NT2/D1 (cell line): ENCODE measurements at regions not wholly inside any gene's neighbourhood (a gene's known extent, or its start where the extent isn't known, plus 50 kb on each side); places are given as distances from the start of the nearest gene placed in this dataset.
A peak's percentile ranks its signal among the peaks of the same experiment; 100 is the strongest.

Experiments
- DNase-seq: peaks from one replicate; pipeline ENCODE4 v3.0.0-alpha.2; 2011; ENCODE audit warnings: low read depth, low spot score
- H3K27me3 ChIP-seq: 2 replicates; pipeline ENCODE4 v1.6.0; 2011; ENCODE audit warnings: mild to moderate bottlenecking; ENCODE audit not compliant: insufficient read length, insufficient read depth
- H3K36me3 ChIP-seq: 2 replicates; pipeline ENCODE4 v1.6.1; 2011; ENCODE audit warnings: mild to moderate bottlenecking, low read length, mixed read lengths; ENCODE audit not compliant: insufficient read depth, insufficient read length
- H3K4me1 ChIP-seq: 2 replicates; pipeline ENCODE4 v1.5.1; 2011; ENCODE audit not compliant: insufficient read depth, insufficient read length
- H3K4me3 ChIP-seq: 2 replicates; pipeline ENCODE4 v1.5.1; 2011; ENCODE audit warnings: low read depth; ENCODE audit not compliant: insufficient read length
- H3K9ac ChIP-seq: 2 replicates; pipeline ENCODE4 v1.6.0; 2011; ENCODE audit warnings: low read depth; ENCODE audit not compliant: insufficient read length
- H3K9me3 ChIP-seq: 2 replicates; pipeline ENCODE4 v1.5.1; 2011; ENCODE audit warnings: mild to moderate bottlenecking, low read length; ENCODE audit not compliant: insufficient read depth
- SUZ12 ChIP-seq: IDR thresholded peaks from 2 replicates; pipeline ENCODE4 v1.6.1; 2011; ENCODE audit not compliant: insufficient read length, insufficient read depth; ENCODE audit errors: extremely low read depth
- YY1 ChIP-seq: IDR thresholded peaks from 2 replicates; pipeline ENCODE4 v1.6.1; 2011; ENCODE audit not compliant: insufficient read length, insufficient read depth
- ZNF274 ChIP-seq: IDR thresholded peaks from 2 replicates; pipeline ENCODE4 v1.6.1; 2011; ENCODE audit warnings: mild to moderate bottlenecking, low read depth, low read length

DNA sequence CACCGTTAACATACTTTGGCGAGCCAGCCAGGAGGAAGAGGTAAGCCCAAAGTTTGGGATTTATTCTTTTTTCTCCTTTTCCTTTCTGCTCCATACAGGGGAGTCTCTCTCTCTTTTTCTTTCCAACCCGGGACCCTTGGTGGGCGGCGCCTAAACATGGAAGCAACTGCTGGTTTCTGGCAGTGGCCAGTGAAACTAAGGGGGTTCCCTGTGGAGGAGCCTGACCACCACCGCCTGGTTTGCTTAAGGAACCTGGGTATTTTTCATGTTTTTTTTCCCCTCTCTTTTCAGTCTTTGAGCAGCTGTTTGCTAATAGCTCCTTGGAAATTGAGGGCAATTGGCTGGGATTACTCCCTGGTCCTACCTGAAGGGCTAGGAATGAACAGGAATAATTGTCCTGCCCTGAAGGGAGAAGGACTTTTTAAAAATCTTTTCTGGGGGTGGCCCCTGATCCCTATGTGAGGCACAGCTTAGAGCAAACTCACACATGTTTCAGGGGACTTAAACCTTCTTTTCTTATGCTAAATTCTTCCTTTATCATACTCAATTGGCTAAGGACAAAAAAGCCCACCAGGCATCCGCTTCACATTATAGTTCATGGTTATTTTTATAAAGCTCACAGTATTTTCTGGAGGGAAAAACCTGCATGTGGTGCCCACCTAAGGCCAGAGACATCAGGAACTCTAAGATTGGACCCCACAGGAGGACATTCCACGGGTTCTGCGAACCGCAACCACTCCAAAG is 61.3 kb upstream of the PLD5 start:
- H3K4me3 ChIP-seq: no peak overlapping the region
- peaks cover 10% of the 10 kb centered on the region; the same call in 1 of the 2 replicates for H3K9me3 ChIP-seq
- no peak overlapping the region for H3K9ac ChIP-seq
- H3K27me3 ChIP-seq: no peaks in the 10 kb centered on the region
- TF ChIP-seq ZNF274 (no peak), YY1 (no peak), SUZ12 (no peak)
- DNase-seq: peak; percentile 81
- peaks cover 4% of the 10 kb centered on the region for H3K4me1 ChIP-seq
- H3K36me3 ChIP-seq: no peaks in the 10 kb centered on the region

DNA sequence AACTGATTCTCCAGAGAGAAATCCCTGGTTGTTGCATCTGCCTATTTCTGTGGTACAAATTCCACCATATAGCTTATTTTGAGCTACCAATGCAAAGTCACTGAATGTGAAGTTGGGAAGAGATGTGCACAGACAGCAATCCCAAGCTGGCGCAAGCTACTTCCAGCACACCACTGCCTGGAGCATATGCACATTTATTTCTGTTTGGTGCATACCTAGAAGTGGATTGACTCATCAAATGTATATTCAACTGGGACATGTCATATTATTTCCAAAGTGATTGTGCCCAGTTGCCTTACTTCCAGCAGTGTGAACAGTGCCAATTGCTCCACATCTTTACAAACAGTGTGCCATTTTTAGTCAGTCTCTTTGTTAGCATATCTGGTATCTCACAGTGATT is 58.2 kb upstream of the PLD5 start:
- no peak overlapping the region for H3K4me3 ChIP-seq
- peaks cover 4% of the 10 kb centered on the region for H3K4me1 ChIP-seq
- TF ChIP-seq YY1: no peak
- TF ChIP-seq ZNF274: no peak
- TF ChIP-seq SUZ12: no peak
- H3K9ac ChIP-seq: no peak overlapping the region
- no peaks in the 10 kb centered on the region for H3K27me3 ChIP-seq
- no peaks in the 10 kb centered on the region for H3K36me3 ChIP-seq
- H3K9me3 ChIP-seq: peaks cover 10% of the 10 kb centered on the region; the same call in 1 of the 2 replicates
- no peak for DNase-seq

DNA sequence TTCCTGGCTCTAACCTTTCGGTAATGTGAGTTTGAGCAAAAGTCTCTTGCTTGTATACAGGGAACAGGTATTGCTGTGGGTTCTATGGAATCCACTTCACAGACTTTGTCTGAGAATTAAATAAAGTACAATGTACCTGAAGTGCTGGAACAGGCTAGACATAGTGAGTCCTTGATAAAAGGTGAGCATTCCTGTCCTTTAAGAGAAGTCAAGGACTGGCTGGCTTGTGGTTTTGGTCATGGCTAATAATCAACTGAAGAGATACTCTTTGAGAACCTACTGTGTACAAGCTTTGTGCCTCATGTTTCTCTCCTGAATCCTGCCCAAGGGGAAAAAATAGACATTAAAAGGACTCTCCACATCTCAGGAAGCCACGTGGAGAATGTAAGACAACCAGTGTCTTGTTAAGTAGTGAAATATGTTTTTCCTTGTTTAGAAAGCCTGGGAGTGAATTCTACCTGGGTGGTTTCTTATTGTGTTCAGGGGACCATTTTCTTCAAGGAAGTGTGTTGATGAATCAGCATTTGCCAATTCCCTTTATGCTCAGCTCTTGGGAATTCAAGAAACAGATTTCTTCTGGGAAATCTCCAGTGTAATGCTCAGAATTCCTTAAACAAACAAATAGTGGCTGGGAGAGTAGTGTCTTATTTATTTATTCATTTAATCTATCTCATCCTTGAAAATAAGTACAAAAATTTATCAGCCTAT is 55.2 kb upstream of the PLD5 start:
- H3K4me1 ChIP-seq: no peaks in the 10 kb centered on the region
- no peaks in the 10 kb centered on the region for H3K27me3 ChIP-seq
- peaks cover 4% of the 10 kb centered on the region; the same call in 1 of the 2 replicates for H3K9me3 ChIP-seq
- H3K4me3 ChIP-seq: no peak overlapping the region
- no peak for DNase-seq
- no peak for TF ChIP-seq ZNF274
- no peak for TF ChIP-seq SUZ12
- no peak for TF ChIP-seq YY1
- H3K9ac ChIP-seq: no peak overlapping the region
- H3K36me3 ChIP-seq: no peaks in the 10 kb centered on the region
